ENCODE measurements at regions not wholly inside any gene's neighbourhood (a gene's known extent, or its start where the extent isn't known, plus 50 kb on each side); places are given as distances from the start of the nearest gene placed in this dataset.

DNA sequence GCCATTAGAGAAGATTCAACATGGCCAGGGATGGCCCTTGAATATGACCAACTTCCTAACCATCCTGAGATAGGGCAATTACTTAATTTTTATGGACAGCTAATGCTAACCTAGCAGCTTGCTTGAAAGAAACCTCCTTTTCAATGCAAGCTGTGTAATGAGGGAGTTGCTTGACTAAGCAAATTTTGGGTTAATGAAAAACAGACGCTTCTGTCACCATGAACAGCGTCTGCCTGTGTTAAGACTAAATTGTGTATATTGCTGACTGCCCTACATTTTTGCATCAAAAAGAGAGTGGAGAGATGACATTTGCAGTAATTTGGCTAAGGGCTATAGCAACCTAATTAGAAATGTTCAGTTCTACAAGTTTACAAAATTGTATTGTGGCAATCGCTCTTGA lies 319.2 kb upstream of the LRATD1 start:
- no peaks in the 10 kb centered on the region for H3K27me3 Mint-ChIP-seq (ENCODE audit: low read depth in 2 of 2)
- intact Hi-C loops (cut with micrococcal nuclease): no loop called here
- no peaks in the 10 kb centered on the region for H3K4me1 Mint-ChIP-seq

GRCh38 chr2:14316594-14316993 lies 315.9 kb upstream of the LRATD1 start:
- no peak for DNase-seq

More for the DNA sequence above, 319.2 kb upstream of the LRATD1 start:
- DNase-seq (no peak), ATAC-seq (no peak)
- no peak overlapping the region for H3K4me3 Mint-ChIP-seq
- TF ChIP-seq CTCF (IDR thresholded peaks at IDR 0.05): no peak
- H3K9me3 Mint-ChIP-seq: peaks cover 10 to 27% of the 10 kb centered on the region in 2 donors
- Histone ChIP-seq H3K4me1 (ENCODE audit: control insufficient read depth, insufficient read depth, low read length) (no peaks in the 10 kb centered on the region), H3K4me3 (ENCODE audit: low read length) (no peak overlapping the region), H3K27me3 (ENCODE audit: control insufficient read depth, insufficient read depth, low read length) (no peaks in the 10 kb centered on the region), H3K36me3 (ENCODE audit: control insufficient read depth, insufficient read depth, low read length) (no peaks in the 10 kb centered on the region), H3K27ac (ENCODE audit: low read length) (no peak overlapping the region), H3K9me3 (ENCODE audit: control insufficient read depth, insufficient read depth, low read length) (peaks cover 3% of the 10 kb centered on the region)
- 85% methylated on average over 3 of the region's 3 CpGs for WGBS (ENCODE audit: insufficient coverage)
- peaks cover 7% of the 10 kb centered on the region for H3K36me3 Mint-ChIP-seq
- H3K27ac Mint-ChIP-seq: no peak overlapping the region

GRCh38 chr2:14321357-14321756 lies 311.2 kb upstream of the LRATD1 start:
- no peaks in the 10 kb centered on the region for H3K4me1 ChIP-seq (ENCODE audit: control insufficient read depth, insufficient read depth, low read length)
- H3K36me3 ChIP-seq (ENCODE audit: control insufficient read depth, insufficient read depth, low read length): no peaks in the 10 kb centered on the region
- H3K4me3 ChIP-seq (ENCODE audit: low read length): no peak overlapping the region
- Mint-ChIP-seq H3K27me3 (ENCODE audit: low read depth in 2 of 2) (no peaks in the 10 kb centered on the region), H3K4me3 (no peak overlapping the region), H3K27ac (no peak overlapping the region), H3K4me1 (no peaks in the 10 kb centered on the region), H3K9me3 (peaks cover 12 to 15% of the 10 kb centered on the region in 2 donors), H3K36me3 (no peaks in the 10 kb centered on the region)
- no peak overlapping the region for H3K27ac ChIP-seq (ENCODE audit: low read length)
- intact Hi-C loops (cut with micrococcal nuclease): no loop called here
- no peaks in the 10 kb centered on the region for H3K9me3 ChIP-seq (ENCODE audit: control insufficient read depth, insufficient read depth, low read length)
- DNase-seq (no peak), ATAC-seq (no peak)
- 61% methylated on average over 3 of the region's 4 CpGs for WGBS (ENCODE audit: insufficient coverage)
- no peak for TF ChIP-seq CTCF (IDR thresholded peaks at IDR 0.05)
- no peaks in the 10 kb centered on the region for H3K27me3 ChIP-seq (ENCODE audit: control insufficient read depth, insufficient read depth, low read length)

More at GRCh38 chr2:14316594-14316993, 315.9 kb upstream of the LRATD1 start:
- H3K4me3 ChIP-seq (ENCODE audit: low read length): no peak overlapping the region
- intact Hi-C loops (cut with micrococcal nuclease): no loop called here
- H3K27me3 Mint-ChIP-seq (ENCODE audit: low read depth in 2 of 2): no peaks in the 10 kb centered on the region
- no peaks in the 10 kb centered on the region for H3K36me3 Mint-ChIP-seq
- no peak overlapping the region for H3K4me3 Mint-ChIP-seq
- H3K4me1 Mint-ChIP-seq: no peaks in the 10 kb centered on the region
- WGBS (ENCODE audit: insufficient coverage): 63% methylated on average over 1 of the region's 1 CpG
- no peaks in the 10 kb centered on the region for H3K4me1 ChIP-seq (ENCODE audit: control insufficient read depth, insufficient read depth, low read length)
- no peaks in the 10 kb centered on the region for H3K27me3 ChIP-seq (ENCODE audit: control insufficient read depth, insufficient read depth, low read length)
- H3K9me3 Mint-ChIP-seq: peaks cover 11 to 19% of the 10 kb centered on the region in 2 donors
- TF ChIP-seq CTCF (IDR thresholded peaks at IDR 0.05): no peak
- H3K27ac Mint-ChIP-seq: no peak overlapping the region
- H3K27ac ChIP-seq (ENCODE audit: low read length): no peak overlapping the region
- H3K9me3 ChIP-seq (ENCODE audit: control insufficient read depth, insufficient read depth, low read length): peaks cover 3% of the 10 kb centered on the region
- no peaks in the 10 kb centered on the region for H3K36me3 ChIP-seq (ENCODE audit: control insufficient read depth, insufficient read depth, low read length)
- ATAC-seq: no peak

- no peak for TF ChIP-seq CTCF (IDR thresholded peaks at IDR 0.05)
- WGBS (ENCODE audit: insufficient coverage): no CpG with 5 or more reads among the region's 2 CpGs
- H3K27me3 Mint-ChIP-seq (ENCODE audit: low read depth in 2 of 2): no peaks in the 10 kb centered on the region
- no peaks in the 10 kb centered on the region for H3K4me1 Mint-ChIP-seq
- intact Hi-C loops (cut with micrococcal nuclease): no loop called here
- H3K9me3 ChIP-seq (ENCODE audit: control insufficient read depth, insufficient read depth, low read length): no peaks in the 10 kb centered on the region
- no peaks in the 10 kb centered on the region for H3K36me3 ChIP-seq (ENCODE audit: control insufficient read depth, insufficient read depth, low read length)
- ATAC-seq (no peak), DNase-seq (no peak)
- peaks cover 12 to 14% of the 10 kb centered on the region in 2 donors for H3K9me3 Mint-ChIP-seq
- no peaks in the 10 kb centered on the region for H3K36me3 Mint-ChIP-seq
- H3K4me3 Mint-ChIP-seq: no peak overlapping the region
- no peaks in the 10 kb centered on the region for H3K27me3 ChIP-seq (ENCODE audit: control insufficient read depth, insufficient read depth, low read length)
- no peaks in the 10 kb centered on the region for H3K4me1 ChIP-seq (ENCODE audit: control insufficient read depth, insufficient read depth, low read length)
- no peak overlapping the region for H3K27ac ChIP-seq (ENCODE audit: low read length)
- no peak overlapping the region for H3K27ac Mint-ChIP-seq
- H3K4me3 ChIP-seq (ENCODE audit: low read length): no peak overlapping the region
These were observed 310.2 kb upstream of the LRATD1 start for GRCh38 chr2:14322306-14322705.

All from natural killer cell (primary cell).